ENCODE measurements at regions not wholly inside any gene's neighbourhood (a gene's known extent, or its start where the extent isn't known, plus 50 kb on each side); places are given as distances from the start of the nearest gene placed in this dataset.

- TF ChIP-seq USF1 (CRISPR knock-in tag; IDR thresholded peaks at IDR 0.05) (no peak), MAX (CRISPR knock-in tag; IDR thresholded peaks at IDR 0.05) (no peak), CTCF (IDR thresholded peaks at IDR 0.05) (no peak), E2F5 (CRISPR knock-in tag; IDR thresholded peaks at IDR 0.05) (no peak), ATF1 (CRISPR knock-in tag; IDR thresholded peaks at IDR 0.05) (no peak), RELA (CRISPR knock-in tag; IDR thresholded peaks at IDR 0.05; ENCODE audit: borderline replicate concordance) (no peak), NFE2L1 (CRISPR knock-in tag; IDR thresholded peaks at IDR 0.05) (no peak)
These were observed 188.7 kb upstream of the TMEM260 start for GRCh38 chr14:56390859-56391258.

Measured in WTC11 (cell line).